ENCODE measurements at regions not wholly inside any gene's neighbourhood (a gene's known extent, or its start where the extent isn't known, plus 50 kb on each side); places are given as distances from the start of the nearest gene placed in this dataset.

GRCh38 chrX:137362583-137362982 lies 203.3 kb upstream of the ZIC3 start:
- Histone ChIP-seq H3K36me3 (replicated peaks in 1 of 2) (no peaks in the 10 kb centered on the region), H3K4me1 (replicated peaks in 1 of 2) (no peaks in the 10 kb centered on the region), H3K27ac (no peak overlapping the region), H3K9me3 (replicated peaks in 1 of 3) (no peaks in the 10 kb centered on the region), H3K4me3 (no peak overlapping the region), H3K27me3 (no peaks in the 10 kb centered on the region)
- WGBS, 4 donors = 68 to 82% (median 71%) methylated on average over 5 of the region's 5 CpGs
- no peak for DNase-seq
- intact Hi-C loops (cut with DNase I) = no loop called here
- TF ChIP-seq POLR2A (IDR thresholded peaks at IDR 0.05) = no peak
- TF ChIP-seq, protein P1, sequence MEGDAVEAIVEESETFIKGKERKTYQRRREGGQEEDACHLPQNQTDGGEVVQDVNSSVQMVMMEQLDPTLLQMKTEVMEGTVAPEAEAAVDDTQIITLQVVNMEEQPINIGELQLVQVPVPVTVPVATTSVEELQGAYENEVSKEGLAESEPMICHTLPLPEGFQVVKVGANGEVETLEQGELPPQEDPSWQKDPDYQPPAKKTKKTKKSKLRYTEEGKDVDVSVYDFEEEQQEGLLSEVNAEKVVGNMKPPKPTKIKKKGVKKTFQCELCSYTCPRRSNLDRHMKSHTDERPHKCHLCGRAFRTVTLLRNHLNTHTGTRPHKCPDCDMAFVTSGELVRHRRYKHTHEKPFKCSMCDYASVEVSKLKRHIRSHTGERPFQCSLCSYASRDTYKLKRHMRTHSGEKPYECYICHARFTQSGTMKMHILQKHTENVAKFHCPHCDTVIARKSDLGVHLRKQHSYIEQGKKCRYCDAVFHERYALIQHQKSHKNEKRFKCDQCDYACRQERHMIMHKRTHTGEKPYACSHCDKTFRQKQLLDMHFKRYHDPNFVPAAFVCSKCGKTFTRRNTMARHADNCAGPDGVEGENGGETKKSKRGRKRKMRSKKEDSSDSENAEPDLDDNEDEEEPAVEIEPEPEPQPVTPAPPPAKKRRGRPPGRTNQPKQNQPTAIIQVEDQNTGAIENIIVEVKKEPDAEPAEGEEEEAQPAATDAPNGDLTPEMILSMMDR (IDR thresholded peaks at IDR 0.05) = no peak

DNA sequence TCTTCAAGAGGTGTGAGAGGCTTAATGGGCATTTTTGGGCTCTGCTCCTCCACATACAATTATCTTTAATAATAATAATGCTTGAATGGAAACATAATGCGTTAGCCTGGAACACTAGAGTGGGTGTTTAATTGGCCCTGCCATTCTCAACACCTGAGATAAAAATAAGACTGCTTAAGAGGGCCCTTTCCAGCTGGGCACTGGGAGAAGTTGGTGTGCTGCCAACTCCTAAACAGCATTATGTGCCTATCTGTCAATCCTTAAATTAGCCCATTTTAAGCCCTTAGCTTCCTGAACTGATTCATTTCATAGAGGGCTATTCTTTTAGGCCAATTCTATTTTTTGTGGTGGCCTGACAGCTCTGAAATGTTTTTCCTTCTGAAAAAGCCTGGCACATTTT lies 211.1 kb upstream of the ZIC3 start:
- 69 to 79% (median 75%) methylated on average over 1 of the region's 1 CpG for WGBS, 4 donors
- no peaks in the 10 kb centered on the region for H3K9me3 ChIP-seq (replicated peaks in 1 of 3)
- no peak for TF ChIP-seq POLR2A (IDR thresholded peaks at IDR 0.05)
- TF ChIP-seq, protein P1 (IDR thresholded peaks at IDR 0.05) = no peak
- H3K4me1 ChIP-seq (replicated peaks in 1 of 2) = no peaks in the 10 kb centered on the region
- H3K27me3 ChIP-seq = peaks cover 4% of the 10 kb centered on the region
- H3K36me3 ChIP-seq (replicated peaks in 1 of 2) = no peaks in the 10 kb centered on the region
- intact Hi-C loops (cut with DNase I) = no loop called here
- no peak for DNase-seq
- H3K4me3 ChIP-seq = no peak overlapping the region
- no peak overlapping the region for H3K27ac ChIP-seq

GRCh38 chrX:137353404-137353803 lies 212.5 kb upstream of the ZIC3 start:
- H3K4me3 ChIP-seq = no peak overlapping the region
- no peaks in the 10 kb centered on the region for H3K9me3 ChIP-seq (replicated peaks in 1 of 3)
- H3K36me3 ChIP-seq (replicated peaks in 1 of 2) = no peaks in the 10 kb centered on the region
- no peak overlapping the region for H3K27ac ChIP-seq
- no peaks in the 10 kb centered on the region for H3K4me1 ChIP-seq (replicated peaks in 1 of 2)
- DNase-seq = no peak
- no peak for TF ChIP-seq POLR2A (IDR thresholded peaks at IDR 0.05)
- TF ChIP-seq, protein P1 (IDR thresholded peaks at IDR 0.05) = no peak
- 38 to 44% (median 39%) methylated on average over 1 of the region's 1 CpG for WGBS, 4 donors
- peaks cover 4% of the 10 kb centered on the region for H3K27me3 ChIP-seq
- intact Hi-C loops (cut with DNase I) = no loop called here

DNA sequence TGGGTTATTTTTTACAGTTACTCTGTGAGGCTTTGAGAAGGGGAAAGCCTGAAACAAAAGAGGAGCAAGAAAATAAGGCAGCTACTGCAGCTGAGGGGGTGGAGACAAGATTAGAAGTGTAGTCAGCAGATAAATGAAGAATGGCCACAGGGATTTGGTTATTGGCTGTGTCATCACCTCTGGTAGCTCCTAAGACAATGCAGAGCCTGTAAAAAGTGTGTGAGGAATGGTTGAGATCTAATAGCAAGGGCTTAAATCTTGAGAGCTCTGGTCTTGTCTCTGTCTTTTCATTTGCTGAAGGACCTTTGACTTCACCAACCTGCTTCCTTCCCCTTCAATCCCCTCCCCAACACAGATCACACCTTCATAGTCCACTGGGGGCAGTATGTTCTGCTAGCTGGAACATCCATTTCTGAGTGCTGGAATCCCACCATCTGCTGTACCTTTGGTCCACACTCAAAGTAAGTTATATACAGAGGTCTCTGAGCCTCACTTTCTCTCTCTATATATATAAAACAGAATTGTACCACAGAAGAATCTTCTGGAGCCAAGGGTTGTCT lies 213.7 kb upstream of the ZIC3 start:
- H3K36me3 ChIP-seq (replicated peaks in 1 of 2) = no peaks in the 10 kb centered on the region
- peaks cover 4% of the 10 kb centered on the region for H3K27me3 ChIP-seq
- H3K9me3 ChIP-seq (replicated peaks in 1 of 3) = no peaks in the 10 kb centered on the region
- intact Hi-C loops (cut with DNase I) = no loop called here
- H3K4me3 ChIP-seq = no peak overlapping the region
- TF ChIP-seq, protein P1 (IDR thresholded peaks at IDR 0.05) = no peak
- TF ChIP-seq POLR2A (IDR thresholded peaks at IDR 0.05) = no peak
- H3K27ac ChIP-seq = no peak overlapping the region
- no peaks in the 10 kb centered on the region for H3K4me1 ChIP-seq (replicated peaks in 1 of 2)
- no peak for DNase-seq

All from adrenal gland (tissue), 9 donors.